RCC 7860 (cell line): ENCODE measurements at regions not wholly inside any gene's neighbourhood (a gene's known extent, or its start where the extent isn't known, plus 50 kb on each side); places are given as distances from the start of the nearest gene placed in this dataset.

Experiments
- DNase-seq: peaks from one replicate; pipeline ENCODE4 v3.0.0-alpha.2; 2015; ENCODE audit warnings: low spot score
- FAIRE-seq: peaks from 2 replicates; lab custom pipeline; 2012; peaks lifted over from hg19 to GRCh38; lab: Jason Lieb, UNC

DNA sequence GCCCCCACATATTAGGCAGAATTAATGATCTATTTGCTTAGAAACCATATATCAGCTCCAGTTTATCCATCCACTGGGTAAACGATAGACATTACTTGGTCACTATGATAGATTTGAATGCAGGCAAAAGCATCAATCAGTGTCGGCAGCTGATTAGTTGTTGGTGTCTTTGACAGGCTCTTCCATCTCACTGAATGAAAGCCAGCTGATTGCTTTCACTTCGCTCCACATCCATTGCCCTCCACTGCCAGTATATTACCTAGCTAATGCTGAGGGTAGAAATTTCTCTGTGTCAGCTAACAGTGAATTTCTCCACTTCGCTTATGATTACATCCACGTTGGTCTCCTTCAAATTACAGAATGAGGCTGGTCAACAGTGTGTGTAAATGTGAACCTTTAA lies 821.3 kb upstream of the TYRP1 start:
- DNase-seq: no peak
- FAIRE-seq: no peak

DNA sequence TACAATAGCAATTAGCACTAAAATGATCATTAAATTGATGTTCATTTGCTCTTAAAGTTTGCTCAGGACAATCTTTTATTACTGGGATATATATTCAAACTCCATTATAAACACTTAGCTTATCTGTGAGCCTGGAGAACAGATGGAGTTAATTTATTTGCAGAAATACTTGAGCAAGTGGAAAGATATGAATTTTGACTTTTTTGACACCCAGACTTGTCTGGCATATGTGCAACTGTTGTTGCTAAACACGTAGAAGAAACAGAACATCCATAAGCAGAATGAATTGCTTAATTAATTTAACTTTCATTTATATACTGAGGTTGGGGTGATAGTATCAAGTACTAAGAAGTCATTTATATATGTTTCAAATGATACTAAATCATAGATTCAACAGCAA lies 820.7 kb upstream of the TYRP1 start:
- DNase-seq (no peak), FAIRE-seq (no peak)

DNA sequence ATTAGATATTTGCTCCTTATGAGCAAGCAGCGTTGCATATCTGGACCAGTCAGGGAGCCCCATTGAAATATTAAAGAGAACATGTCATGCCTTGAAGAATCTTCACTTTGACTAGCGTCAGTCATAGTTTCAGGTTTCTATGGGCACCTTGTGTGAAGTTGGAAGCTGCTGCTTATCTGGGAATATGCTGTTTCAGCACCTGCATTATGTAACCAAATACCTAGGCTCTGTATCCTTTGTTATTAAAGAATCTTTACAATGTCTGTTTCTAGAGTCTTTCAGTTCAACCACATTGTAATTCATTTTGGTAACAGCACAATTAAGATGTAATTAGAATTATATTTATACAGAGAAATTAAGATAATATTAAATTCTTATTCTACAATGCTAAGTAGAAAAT lies 818.8 kb upstream of the TYRP1 start:
- no peak for FAIRE-seq

DNA sequence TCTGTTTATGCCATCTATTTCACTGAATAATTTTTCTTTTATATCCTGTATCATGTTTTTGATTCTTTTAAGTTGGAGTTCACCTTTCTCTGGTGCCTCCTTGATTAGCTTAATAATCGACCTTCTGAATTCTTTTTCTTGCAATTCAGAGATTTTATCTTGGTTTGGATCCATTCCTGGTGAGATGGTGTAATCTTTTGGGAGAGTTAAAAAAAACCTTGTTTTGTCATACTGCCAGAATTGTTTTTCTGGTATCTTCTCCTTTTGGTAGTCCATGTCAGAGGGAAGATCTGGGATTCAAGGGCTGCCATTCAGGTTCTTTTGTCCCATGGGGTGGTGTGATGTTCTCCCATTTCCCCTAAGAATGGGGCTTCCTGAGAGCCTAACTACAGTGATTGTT lies 800.8 kb upstream of the TYRP1 start:
- DNase-seq (no peak), FAIRE-seq (no peak)

More for the DNA sequence above, 818.8 kb upstream of the TYRP1 start:
- DNase-seq: no peak

DNA sequence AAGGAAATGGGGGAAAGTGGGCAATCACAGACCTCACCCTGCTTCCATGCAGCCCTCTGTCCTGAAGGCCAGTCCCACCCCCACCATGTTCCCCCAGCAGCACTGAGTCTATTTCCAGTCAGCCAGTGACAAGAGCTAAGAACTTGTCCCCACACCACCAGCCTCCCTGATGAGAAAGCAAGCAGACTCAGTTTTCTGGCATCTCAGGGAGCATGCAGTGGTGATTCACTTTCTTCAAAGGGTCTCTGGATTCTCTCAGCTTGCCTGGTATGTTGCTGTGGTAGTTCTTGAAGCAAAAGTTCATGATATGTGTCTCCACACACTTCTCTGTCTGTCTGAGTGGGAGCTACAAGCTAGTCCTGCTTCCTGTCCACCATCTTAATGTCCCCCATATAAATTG lies 799.9 kb upstream of the TYRP1 start:
- DNase-seq: no peak
- FAIRE-seq: no peak

DNA sequence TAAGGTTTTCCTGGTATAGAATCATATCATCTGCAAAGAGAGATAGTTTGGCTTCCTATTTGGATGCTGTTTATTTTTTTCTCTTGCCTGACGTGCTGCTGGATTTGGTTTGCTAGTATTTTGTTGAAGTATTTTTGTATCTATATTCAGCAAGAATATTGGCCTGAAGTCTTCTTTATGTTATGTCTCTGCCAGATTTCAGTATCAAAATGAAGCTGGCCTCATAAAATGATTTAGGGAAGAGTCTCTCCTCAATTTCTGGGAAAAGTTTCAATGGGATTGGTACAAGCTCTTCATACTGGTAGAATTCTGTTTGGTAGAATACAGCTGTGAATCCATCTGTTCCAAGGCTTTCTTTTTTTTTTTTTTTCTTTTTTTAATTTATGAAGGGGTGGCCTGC lies 799.0 kb upstream of the TYRP1 start:
- no peak for DNase-seq
- FAIRE-seq: no peak

DNA sequence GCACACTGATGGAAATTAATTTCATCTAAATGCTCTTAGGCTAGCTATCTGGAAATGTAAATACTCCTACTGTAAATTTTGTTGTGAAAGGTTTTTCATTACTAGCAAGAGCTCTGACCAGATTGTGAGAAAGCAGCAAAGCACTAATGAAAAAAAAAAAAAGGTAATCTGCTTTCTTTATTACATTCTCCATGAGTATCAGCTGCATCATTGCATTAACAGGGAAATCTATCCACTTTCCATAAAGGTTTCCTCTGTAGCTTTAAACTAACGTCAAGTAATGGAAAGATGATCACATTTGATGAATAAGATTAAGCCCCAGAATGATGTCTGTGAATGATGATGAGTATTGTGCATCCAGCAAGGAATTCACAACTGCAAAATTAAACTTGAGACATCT lies 790.6 kb upstream of the TYRP1 start:
- FAIRE-seq (no peak), DNase-seq (no peak)

DNA sequence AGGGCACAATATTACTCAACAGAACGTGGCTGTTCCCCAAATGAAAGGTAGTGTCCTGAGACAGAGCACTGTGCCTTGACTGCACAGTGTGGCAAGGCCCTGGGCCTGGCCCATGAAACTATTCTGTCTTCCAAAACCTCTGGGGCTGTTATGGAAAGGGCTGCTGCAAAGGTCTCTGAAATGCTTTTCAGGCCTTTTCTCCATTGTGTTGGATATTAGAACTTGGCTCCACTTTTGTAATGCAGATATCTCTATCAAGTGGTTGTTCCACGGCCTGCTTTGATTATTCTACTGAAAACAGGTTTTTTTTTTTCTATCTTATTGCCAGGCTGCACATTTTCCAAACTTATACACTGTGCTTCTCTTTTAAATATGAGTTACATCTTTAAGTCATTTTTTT lies 777.5 kb upstream of the TYRP1 start:
- no peak for FAIRE-seq
- DNase-seq: no peak

DNA sequence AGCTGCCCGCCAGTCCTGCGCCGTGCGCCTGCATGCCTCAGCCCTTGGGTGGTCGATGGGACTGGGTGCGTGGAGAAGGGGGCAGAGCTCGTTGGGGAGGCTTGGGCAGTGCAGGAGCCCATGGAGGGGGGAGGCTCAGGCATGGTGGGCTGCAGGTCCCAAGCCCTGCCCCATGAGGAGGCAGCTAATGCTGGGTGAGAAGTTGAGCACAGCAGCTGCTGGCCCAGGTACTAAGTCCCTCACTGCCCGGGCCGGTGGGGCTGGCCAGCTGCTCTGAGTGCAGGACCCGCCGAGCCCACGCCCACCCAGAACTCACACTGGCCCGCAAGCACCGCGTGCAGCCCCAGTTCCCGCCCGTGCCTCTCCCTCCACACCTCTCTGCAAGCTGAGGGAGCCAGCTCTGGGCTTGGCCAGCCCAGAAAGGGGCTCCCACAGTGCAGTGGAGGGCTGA lies 764.3 kb upstream of the TYRP1 start:
- FAIRE-seq (no peak), DNase-seq (no peak)

DNA sequence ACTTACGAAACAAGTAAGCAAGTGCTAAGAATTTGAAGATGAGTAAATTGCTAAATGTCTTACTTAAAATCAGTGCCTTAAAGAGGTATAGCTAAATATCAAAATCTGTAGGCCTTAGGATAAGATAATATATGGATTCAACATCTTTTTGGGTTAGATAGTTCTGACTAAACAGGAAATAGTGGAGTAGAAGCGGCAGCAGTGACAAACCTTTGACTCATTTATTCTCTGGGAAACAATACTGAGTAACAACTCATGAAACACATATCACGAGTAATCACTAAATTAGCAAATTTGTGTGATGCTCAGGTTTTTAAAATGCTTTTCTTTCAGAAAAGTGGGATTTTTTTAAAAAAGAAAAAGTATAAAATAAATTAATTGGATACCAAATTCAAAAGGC lies 762.1 kb upstream of the TYRP1 start:
- no peak for FAIRE-seq

DNA sequence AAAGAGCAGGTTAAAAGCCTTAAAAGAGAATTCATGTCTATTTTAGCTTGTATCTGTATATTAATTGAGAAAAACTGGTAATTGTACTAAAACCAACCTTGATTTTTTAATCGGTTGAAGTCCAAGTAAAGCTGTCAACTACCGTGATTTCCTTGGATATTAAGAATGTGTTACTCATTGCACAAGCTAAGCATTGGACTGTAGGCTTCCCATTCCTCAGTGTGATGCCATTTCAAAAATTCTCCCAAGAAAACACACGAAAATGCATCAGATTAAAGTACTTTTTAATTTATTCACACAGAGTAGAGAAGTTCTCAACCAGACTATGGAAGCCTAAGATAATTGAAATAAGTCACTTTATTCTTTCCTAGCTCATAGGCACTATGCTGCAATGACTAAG lies 761.4 kb upstream of the TYRP1 start:
- FAIRE-seq (no peak), DNase-seq (no peak)

More for the DNA sequence above, 762.1 kb upstream of the TYRP1 start:
- no peak for DNase-seq

DNA sequence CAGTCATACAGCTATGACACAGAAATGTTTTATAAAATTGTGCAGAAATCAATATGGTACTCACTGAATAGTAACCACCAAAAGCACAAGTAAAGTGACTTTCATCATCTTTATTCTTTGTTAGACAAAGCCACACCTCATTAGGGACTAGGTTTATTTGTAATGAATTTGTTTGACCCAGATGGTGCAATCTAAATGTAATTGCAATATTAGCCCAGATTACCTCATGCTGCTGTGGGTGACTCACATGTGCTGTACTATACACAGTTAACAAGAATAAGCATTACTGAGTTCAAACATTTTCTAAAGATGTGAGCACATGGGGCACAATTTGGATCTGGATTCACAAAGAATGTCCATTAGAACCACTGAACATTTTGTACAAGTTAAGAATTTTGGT lies 759.3 kb upstream of the TYRP1 start:
- FAIRE-seq: no peak

DNA sequence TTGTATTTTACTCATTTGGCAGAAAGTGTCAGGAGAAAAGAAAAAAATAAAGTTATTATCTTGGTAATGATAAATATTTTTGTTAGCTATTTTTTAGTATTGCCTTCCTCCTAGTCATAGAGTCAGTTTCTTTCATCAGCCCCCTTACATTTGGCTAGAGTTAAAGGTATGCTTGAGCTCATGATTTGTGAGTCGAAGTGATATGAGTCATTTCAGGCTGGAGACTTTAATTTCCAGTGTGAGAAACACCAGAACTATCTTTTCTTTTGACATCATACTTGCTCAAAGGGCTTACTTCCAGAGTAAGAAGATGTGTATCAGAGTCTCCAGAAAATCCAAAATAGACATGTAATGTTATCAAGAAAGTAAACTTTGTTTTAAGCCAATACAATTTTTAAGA lies 746.7 kb upstream of the TYRP1 start:
- no peak for FAIRE-seq
- no peak for DNase-seq

More for the DNA sequence above, 759.3 kb upstream of the TYRP1 start:
- no peak for DNase-seq

DNA sequence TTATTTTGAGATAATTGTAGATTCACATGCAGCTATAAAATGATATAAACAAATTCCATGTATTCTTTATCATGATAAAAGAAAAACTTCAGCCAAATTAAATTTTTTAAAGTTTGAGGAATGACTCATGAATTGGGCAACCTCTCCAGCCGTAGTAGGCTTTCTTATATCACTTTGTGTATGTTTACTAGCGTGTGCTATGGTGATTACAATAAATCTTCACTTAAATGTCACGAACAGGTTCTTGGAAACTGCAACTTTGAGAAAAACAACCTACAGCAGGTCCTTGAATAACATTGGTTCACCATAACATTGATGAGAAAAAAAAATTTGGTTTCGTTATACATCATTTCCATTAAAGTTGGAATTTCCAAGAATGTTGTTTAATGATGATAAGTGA lies 730.9 kb upstream of the TYRP1 start:
- DNase-seq (no peak), FAIRE-seq (no peak)

DNA sequence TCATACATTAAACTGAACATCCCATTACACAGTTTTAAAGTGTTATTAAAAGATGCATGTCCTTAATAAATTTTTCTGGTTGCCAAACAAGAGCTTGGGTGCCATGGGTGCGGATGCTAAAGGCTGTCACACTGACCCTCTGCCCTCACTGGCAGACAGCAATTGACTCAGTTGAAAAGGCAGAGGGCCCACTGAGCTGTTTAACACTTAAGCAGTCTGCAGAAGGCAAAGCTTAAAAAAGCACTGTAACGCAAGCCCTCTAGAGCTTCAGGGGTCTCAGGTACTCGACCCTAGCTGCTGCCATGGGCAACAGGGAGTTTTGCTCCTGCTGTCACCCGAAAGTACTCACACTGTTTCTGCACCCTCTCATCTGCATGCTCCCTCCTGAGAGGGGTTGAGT lies 726.4 kb upstream of the TYRP1 start:
- FAIRE-seq: no peak
- DNase-seq: no peak

DNA sequence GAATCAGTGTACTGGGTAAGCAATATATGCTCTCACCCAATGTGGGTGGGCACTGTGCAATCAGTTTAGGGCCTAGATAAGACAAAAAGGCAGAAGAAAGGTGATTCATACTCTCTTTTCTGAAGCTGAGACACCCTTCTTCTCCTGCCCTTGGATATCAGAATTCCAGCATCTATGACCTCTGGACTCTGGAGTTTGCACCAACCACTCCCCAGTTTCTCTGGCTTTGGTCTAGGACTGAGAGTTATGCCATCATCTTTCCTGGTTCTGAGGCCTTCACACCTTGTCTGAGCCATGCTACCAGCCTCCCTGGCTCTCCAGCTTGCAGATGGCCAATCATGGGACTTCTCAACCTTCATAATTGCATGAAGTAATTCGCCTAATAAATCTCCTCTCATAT lies 724.6 kb upstream of the TYRP1 start:
- DNase-seq: no peak
- no peak for FAIRE-seq

DNA sequence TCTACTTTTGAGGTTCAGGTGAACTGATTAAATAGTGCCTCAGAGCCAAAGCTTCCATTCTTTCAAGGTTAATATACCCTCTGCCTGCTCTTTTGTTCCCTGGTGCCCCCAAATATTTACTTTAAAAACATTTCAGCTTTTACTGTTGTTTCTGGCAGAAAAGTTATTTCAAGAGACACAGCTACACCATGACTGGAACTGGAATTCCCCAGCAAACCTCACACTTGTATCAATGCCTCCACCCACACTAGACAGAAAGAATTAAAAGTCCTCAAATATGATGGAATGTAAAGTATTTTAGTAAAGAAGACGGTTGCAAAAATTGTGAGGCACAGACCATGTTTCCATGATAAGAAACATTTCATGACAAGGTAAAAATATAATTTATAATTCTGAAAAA lies 720.2 kb upstream of the TYRP1 start:
- FAIRE-seq: no peak
- DNase-seq: no peak

DNA sequence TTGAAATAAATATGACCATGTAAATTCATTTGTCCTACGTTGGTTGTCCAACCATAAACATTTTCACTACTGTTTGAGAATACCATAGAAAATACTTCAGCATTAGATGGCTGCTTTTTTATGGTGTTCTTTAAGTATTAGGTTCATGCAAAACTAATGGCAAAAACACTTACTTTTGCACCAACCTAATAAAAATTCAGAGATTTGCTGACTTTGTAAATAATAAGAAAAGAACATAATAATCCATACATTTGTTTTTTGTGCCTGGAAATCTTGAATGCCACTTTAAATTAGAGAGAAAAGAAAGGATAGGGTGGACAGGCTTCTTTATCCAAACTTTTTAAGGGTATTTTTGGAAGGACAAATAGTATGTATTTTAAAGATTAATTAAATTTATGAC lies 719.7 kb upstream of the TYRP1 start:
- DNase-seq (no peak), FAIRE-seq (no peak)

DNA sequence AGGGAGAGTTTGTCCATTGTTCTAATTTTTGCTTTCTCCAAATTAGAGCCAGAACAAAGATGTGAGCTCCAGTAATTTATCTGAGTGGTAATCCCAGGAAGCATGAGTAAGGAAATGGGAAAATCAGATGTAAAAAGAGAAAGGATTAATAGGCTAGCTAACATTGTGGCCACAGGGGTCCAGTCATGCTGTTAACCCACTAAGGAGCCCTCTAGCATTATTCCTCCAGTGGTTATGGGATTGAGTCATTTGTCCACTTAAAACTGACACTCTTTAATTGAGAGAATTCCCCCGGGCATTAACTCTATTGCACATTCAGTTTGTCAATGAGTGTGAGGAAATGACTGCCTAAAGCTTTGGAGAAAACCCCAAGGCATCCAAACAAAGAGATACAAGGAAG lies 700.3 kb upstream of the TYRP1 start:
- FAIRE-seq (no peak), DNase-seq (no peak)

DNA sequence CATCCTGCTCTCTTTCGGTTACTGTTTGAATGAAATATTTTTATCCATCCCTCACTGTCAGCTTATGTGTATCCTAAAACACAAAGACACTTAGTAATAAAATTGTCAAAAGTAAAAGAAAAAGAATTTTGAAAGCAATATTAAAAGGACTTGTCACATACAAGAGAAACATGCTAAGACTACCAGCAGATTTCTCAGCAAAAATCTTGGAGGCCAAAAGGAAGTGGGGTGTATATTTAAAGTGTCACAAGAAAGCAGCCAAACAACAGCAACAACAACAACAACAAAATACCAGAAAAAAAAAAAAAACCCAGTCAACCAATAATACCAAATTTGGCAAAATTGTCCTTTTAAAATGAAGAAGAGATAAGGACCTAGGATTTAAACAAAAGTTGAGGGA lies 678.7 kb upstream of the TYRP1 start:
- FAIRE-seq: no peak
- no peak for DNase-seq

DNA sequence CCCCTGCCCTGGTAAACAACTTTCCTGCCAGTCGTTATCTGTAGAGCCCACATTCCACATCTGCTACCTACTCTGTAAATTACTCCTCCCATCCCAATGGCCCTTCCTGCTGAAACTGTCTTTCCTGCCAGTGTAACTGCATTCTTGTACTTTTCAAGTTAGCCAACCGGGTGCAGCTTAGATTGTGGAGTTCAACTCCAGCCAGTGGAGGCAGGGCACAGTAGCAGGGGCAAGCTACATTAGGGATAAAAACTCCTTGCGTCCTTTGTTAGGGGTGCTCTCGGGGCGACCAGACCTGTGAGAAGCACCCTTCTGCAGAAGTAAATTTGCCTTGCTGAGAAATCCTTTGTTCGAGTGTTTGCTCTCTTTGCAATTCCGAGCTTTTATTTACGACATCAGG lies 639.0 kb upstream of the TYRP1 start:
- no peak for DNase-seq

DNA sequence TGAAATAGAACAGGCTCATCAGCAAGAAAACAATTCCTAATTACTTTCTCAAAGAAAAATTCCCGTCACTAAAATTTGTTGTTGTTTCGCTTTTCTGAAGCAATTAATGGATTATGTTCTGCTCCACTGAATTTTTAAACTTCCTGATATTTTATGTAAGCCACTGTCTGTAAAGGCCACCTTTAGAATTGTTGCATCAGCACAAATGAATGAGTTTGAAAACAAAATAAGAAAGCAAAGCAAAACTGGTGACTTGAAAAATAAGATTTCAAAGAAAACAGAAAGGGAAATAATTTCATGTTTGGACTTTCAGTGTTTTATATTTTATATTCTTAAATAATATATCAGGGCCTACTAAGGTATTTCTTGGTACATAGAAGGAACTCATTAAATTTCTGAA lies 636.3 kb upstream of the TYRP1 start:
- DNase-seq: no peak
- FAIRE-seq: no peak

More for the DNA sequence above, 639.0 kb upstream of the TYRP1 start:
- no peak for FAIRE-seq

DNA sequence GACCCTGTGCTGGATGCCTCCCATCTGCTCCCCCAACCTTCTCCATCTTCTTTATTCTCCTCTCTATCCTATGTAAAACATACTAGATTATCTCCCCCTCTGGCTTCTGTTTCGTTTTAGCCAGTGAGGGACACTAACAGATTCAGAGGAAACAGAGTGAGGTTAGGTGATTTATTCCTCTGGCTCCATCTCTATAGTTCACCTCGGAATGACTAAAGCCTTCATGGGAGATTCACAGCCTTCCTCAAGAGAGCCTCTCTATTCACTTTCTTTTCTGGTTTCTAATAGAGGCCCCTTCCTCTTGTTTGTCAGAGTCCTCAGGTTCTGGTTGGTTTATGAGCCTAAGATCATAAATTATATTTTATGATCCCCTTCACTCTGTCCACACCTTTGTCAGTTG lies 633.1 kb upstream of the TYRP1 start:
- FAIRE-seq (no peak), DNase-seq (no peak)

DNA sequence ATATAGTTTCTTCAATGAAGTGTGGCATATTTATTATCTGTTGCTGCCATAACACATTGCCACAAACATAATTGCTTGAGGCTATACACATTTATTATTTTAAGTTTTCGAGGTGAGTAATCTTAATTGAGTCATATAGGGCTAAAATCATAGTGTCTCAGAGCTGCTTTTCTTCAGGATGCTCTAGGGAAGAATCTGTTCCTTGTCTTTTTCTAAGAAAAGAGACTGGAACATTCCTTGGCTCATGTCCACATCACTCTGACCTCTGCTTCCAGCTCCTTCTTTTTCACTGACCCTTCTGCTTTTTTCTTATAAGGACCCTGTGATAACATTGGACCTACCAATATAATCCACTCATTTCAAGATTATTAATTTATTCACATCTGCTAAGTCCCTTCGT lies 632.4 kb upstream of the TYRP1 start:
- FAIRE-seq: no peak
- no peak for DNase-seq
